ENCODE measurements at regions not wholly inside any gene's neighbourhood (a gene's known extent, or its start where the extent isn't known, plus 50 kb on each side); places are given as distances from the start of the nearest gene placed in this dataset.

- DNase-seq (ENCODE audit: low read depth) = no peak
- TF ChIP-seq CTCF (IDR thresholded peaks at IDR 0.05; ENCODE audit: low read depth, low read length, missing control alignments) = no peak
- H3K4me3 ChIP-seq (ENCODE audit: low read depth, low read length) = no peak overlapping the region
- in situ Hi-C loops (cut with HindIII; ENCODE audit: low sequenced_read_pairs) = no loop called here
Measured at GRCh38 chr10:78576276-78576675, 492.5 kb upstream of the ZMIZ1 start.

GRCh38 chr10:78577712-78578111 lies 491.1 kb upstream of the ZMIZ1 start:
- in situ Hi-C loops (cut with HindIII; ENCODE audit: low sequenced_read_pairs) = no loop called here
- DNase-seq (ENCODE audit: low read depth) = no peak
- no peak for TF ChIP-seq CTCF (IDR thresholded peaks at IDR 0.05; ENCODE audit: low read depth, low read length, missing control alignments)
- no peak overlapping the region for H3K4me3 ChIP-seq (ENCODE audit: low read depth, low read length)

GRCh38 chr10:78578929-78579328 lies 489.8 kb upstream of the ZMIZ1 start:
- TF ChIP-seq CTCF (IDR thresholded peaks at IDR 0.05; ENCODE audit: low read depth, low read length, missing control alignments) = no peak
- no peak overlapping the region for H3K4me3 ChIP-seq (ENCODE audit: low read depth, low read length)
- in situ Hi-C loops (cut with HindIII; ENCODE audit: low sequenced_read_pairs) = no loop called here
- DNase-seq (ENCODE audit: low read depth) = no peak

GRCh38 chr10:78579576-78579975 lies 489.2 kb upstream of the ZMIZ1 start:
- no peak overlapping the region for H3K4me3 ChIP-seq (ENCODE audit: low read depth, low read length)
- no peak for DNase-seq (ENCODE audit: low read depth)
- in situ Hi-C loops (cut with HindIII; ENCODE audit: low sequenced_read_pairs) = no loop called here
- no peak for TF ChIP-seq CTCF (IDR thresholded peaks at IDR 0.05; ENCODE audit: low read depth, low read length, missing control alignments)

GRCh38 chr10:78579995-78580394 lies 488.8 kb upstream of the ZMIZ1 start:
- in situ Hi-C loops (cut with HindIII; ENCODE audit: low sequenced_read_pairs) = no loop called here
- peak; percentile 90 for DNase-seq (ENCODE audit: low read depth)
- no peak overlapping the region for H3K4me3 ChIP-seq (ENCODE audit: low read depth, low read length)
- no peak for TF ChIP-seq CTCF (IDR thresholded peaks at IDR 0.05; ENCODE audit: low read depth, low read length, missing control alignments)

- no peak for TF ChIP-seq CTCF (IDR thresholded peaks at IDR 0.05; ENCODE audit: low read depth, low read length, missing control alignments)
- no peak for DNase-seq (ENCODE audit: low read depth)
- H3K4me3 ChIP-seq (ENCODE audit: low read depth, low read length) = no peak overlapping the region
- in situ Hi-C loops (cut with HindIII; ENCODE audit: low sequenced_read_pairs) = no loop called here
Measured at GRCh38 chr10:78581133-78581694, 487.6 kb upstream of the ZMIZ1 start.

- TF ChIP-seq CTCF (IDR thresholded peaks at IDR 0.05; ENCODE audit: low read depth, low read length, missing control alignments) = no peak
- no peak for DNase-seq (ENCODE audit: low read depth)
- in situ Hi-C loops (cut with HindIII; ENCODE audit: low sequenced_read_pairs) = no loop called here
- H3K4me3 ChIP-seq (ENCODE audit: low read depth, low read length) = no peak overlapping the region
Measured at GRCh38 chr10:78582540-78582939, 486.2 kb upstream of the ZMIZ1 start.
